Epithelial cell of proximal tubule (primary cell): ENCODE measurements at regions not wholly inside any gene's neighbourhood (a gene's known extent, or its start where the extent isn't known, plus 50 kb on each side); places are given as distances from the start of the nearest gene placed in this dataset.
"Not testable (repeated sequence)": the region's sequence is repeated elsewhere in the genome, so short reads cannot be mapped to it uniquely, and the experiment has no call there.

Experiments
- DNase-seq: peaks from one replicate; pipeline ENCODE4 v3.0.0-alpha.2; 2011; ENCODE audit warnings: low read depth
- H3K4me3 ChIP-seq: 2 replicates; pipeline ENCODE4 v1.5.1; 2011; ENCODE audit warnings: low read depth, mild to moderate bottlenecking, low read length
- TF ChIP-seq, protein P1 (sequence below): conservative IDR thresholded peaks from 2 replicates; pipeline ENCODE4 v1.5.1; 2012; ENCODE audit warnings: low read depth, mild to moderate bottlenecking, low read length

DNA sequence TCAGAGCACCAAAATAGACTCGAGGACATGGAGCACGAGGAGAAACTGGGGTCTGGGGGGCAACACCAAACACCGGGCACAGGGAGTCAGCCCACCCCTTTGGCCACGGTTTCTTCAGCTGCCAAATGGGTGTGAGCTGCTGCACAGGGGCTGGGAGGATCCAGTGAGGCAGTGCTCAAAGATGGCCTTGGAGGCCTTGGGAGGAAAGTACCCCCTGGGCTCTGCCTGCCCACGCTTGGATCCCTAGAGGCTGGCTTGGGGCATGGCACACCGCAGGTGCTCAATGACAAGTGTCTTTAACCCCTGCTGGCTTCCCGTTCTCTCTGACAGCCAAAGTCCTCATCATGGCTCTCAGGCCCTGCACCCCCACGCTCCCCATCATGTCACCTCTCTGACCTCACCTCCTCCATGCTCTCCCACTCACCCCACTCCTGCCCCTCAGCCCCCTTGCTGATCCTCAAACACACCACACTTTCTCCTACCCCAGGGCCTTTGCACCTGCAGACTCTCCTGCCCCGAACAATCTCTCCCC is 190.3 kb downstream of the ANKRD60 start:
- DNase-seq = no peak
- TF ChIP-seq, protein P1, sequence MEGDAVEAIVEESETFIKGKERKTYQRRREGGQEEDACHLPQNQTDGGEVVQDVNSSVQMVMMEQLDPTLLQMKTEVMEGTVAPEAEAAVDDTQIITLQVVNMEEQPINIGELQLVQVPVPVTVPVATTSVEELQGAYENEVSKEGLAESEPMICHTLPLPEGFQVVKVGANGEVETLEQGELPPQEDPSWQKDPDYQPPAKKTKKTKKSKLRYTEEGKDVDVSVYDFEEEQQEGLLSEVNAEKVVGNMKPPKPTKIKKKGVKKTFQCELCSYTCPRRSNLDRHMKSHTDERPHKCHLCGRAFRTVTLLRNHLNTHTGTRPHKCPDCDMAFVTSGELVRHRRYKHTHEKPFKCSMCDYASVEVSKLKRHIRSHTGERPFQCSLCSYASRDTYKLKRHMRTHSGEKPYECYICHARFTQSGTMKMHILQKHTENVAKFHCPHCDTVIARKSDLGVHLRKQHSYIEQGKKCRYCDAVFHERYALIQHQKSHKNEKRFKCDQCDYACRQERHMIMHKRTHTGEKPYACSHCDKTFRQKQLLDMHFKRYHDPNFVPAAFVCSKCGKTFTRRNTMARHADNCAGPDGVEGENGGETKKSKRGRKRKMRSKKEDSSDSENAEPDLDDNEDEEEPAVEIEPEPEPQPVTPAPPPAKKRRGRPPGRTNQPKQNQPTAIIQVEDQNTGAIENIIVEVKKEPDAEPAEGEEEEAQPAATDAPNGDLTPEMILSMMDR = no peak
- H3K4me3 ChIP-seq = no peak overlapping the region

DNA sequence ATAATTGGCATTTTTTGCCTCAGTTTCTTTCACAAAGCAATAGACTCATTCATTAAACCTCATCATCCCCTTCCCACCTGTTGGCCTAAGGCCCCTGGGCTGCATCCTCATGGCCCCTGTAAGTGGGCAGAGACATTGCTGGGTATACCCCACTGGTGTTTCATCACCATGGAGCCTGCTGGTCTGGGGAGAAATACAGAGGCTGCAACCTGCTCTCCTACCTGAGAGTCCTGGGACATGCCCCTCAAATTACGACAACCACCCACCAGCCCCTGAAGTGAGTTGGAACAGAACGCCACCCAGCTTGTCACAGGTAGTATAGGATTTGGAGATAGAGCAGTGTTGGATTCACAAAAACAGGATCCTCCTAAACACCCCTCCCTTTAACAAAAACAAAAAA is 190.8 kb downstream of the ANKRD60 start:
- no peak for DNase-seq
- no peak overlapping the region for H3K4me3 ChIP-seq
- TF ChIP-seq, protein P1 = no peak

DNA sequence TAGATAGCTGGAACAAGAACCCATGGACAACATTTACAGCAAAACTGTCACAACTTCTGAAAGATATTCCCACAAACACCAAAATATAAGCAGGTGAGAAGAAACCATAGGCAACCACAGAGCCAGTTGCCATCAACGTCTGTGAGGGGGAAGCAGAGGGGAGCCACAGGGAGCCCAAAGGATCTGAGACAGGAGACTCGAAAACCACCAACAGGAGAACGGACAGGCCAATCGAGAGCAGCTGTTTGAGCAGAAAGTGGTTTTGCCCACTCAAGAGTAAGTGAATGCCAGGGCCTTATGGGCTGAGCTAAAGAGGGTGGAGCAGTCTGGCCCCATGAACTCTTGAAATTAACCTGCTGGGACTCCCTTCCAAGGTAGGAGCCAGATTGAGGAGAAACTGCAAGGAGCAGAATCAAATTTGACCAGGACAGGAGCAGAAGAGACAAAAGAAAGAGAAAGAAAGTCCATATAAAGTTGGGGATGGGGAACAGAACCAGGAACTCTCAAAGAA is 195.4 kb downstream of the ANKRD60 start:
- no peak for DNase-seq
- TF ChIP-seq, protein P1 = no peak
- no peak overlapping the region for H3K4me3 ChIP-seq

DNA sequence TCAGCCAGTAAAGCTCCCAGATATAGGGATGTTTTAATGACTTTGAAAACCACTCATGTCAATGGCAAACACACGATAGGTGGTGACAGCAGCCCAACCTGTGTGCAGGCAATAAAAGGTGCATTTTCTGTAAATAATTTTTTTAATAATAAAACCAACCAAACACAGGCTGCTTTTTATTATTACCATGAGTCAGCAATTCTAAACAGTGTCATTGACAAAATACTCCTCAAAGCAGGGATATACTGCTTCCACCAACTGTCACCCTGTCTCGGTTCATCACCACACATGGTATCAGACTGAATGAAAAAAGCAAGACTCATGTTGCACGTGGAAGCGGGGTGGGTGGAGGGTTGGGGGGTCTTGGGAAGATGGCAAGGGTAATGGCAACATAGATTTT is 195.9 kb downstream of the ANKRD60 start:
- H3K4me3 ChIP-seq = no peak overlapping the region
- DNase-seq = no peak
- TF ChIP-seq, protein P1 = no peak

DNA sequence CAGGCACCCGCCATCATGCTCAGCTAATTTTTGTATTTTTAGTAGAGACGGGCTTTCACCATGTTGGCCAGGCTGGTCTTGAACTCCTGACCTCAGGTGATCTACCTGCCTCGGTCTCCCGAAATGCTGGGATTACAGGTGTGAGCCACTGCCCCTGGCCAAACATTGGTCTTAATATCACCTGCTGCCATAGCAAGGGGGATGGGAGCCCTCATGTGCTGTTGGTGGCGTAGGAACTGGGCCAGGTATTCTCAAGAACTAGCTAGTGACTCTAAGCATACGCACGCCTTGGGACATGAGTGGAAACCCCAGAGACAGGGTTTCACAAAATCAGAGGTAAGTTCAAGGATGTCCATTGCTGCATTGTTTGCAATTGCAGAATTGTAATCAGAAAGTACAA is 197.1 kb downstream of the ANKRD60 start:
- not testable (repeated sequence) for H3K4me3 ChIP-seq, DNase-seq

DNA sequence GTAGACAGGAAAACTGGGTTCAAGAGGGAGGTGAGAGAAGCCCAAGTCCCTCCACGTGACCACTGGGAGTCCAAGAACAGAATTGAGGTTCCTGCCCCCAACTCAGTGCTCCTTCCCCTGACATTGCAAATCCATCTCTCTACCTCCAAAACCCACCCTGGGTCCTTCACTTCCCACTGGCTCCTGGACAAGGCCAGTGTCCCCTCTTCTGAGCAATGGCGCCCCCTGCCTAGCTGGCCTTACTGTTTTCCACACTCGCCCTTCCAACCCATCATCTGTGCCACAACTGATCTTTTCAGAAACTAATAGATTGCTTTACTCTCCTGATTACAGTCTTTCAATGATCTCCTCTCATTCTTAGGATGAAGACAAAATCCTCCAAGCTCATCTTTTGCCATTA is 200.3 kb downstream of the ANKRD60 start:
- no peak for DNase-seq
- TF ChIP-seq, protein P1 = peak; percentile 55
- no peak overlapping the region for H3K4me3 ChIP-seq

DNA sequence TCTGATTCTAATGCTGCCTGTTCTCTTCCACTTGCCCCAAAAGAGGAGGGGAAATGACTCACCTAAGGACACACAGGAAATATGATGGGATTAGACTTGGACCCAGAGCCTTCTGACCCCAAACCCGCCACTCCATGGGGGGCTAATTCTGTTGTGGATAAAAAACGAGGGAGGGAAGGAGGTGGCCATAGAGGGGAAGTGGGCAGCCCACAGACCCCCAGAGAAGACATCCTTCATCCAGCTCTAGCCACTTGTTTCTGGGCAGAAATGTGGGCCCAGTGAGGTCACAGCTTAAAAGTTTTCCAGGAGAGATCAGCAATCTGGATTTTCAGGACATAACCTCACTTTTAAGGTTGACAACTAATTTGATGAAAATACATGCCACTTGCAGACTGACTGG is 202.1 kb downstream of the ANKRD60 start:
- TF ChIP-seq, protein P1 = no peak
- DNase-seq = no peak
- no peak overlapping the region for H3K4me3 ChIP-seq

DNA sequence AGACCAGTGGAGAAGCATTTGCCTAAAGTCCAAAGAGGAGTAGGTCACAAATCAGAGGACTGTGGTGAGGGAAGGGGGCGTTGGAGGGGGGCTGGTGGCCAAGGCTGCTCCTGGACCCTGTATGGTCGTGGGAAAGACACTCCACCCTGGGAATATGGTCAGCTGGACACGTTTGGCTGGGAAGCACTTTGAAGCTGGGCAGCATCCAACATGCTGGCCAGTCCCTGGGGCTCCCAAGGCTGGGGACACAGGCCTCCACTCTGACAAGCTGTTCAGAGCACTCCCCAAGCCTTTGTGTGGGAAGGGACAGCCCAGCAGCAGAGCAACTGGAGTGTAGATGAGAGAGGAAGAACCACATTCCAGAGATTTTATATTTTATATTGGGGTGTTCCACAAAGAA is 203.2 kb downstream of the ANKRD60 start:
- TF ChIP-seq, protein P1 = no peak
- DNase-seq = no peak
- no peak overlapping the region for H3K4me3 ChIP-seq
